Astrocyte (in vitro differentiated cells and primary cell): ENCODE measurements at regions not wholly inside any gene's neighbourhood (a gene's known extent, or its start where the extent isn't known, plus 50 kb on each side); places are given as distances from the start of the nearest gene placed in this dataset.

Experiments
- DNase-seq: peaks from one replicate; pipeline ENCODE4 v3.0.0-alpha.2; 2010; ENCODE audit warnings: low read depth
- FAIRE-seq: peaks from 2 replicates; lab custom pipeline; 2011; peaks lifted over from hg19 to GRCh38; lab: Jason Lieb, UNC
- H2AFZ ChIP-seq: 2 replicates; pipeline ENCODE4 v1.6.0; 2012; ENCODE audit warnings: low read depth, low read length, inconsistent platforms
- H3K27ac ChIP-seq: 2 replicates; pipeline ENCODE4 v1.5.1; 2011; ENCODE audit warnings: low read depth, low read length, inconsistent platforms
- H3K27me3 ChIP-seq: 2 replicates; pipeline ENCODE4 v1.6.0; 2011; ENCODE audit warnings: low read length, inconsistent platforms; ENCODE audit not compliant: insufficient read depth
- H3K36me3 ChIP-seq: 2 replicates; pipeline ENCODE4 v1.5.1; 2011; ENCODE audit warnings: low read length, inconsistent platforms; ENCODE audit not compliant: insufficient read depth
- H3K4me1 ChIP-seq: 2 replicates; pipeline ENCODE4 v1.5.1; 2011; ENCODE audit warnings: low read length, inconsistent platforms; ENCODE audit not compliant: insufficient read depth
- H3K4me2 ChIP-seq: 2 replicates; pipeline ENCODE4 v1.6.0; 2012; ENCODE audit warnings: low read length, inconsistent platforms
- H3K4me3 ChIP-seq: 2 replicates; pipeline ENCODE4 v1.5.1; 2011; ENCODE audit warnings: low read depth, mild to moderate bottlenecking, low read length, inconsistent platforms; ENCODE audit not compliant: insufficient read depth
- H3K79me2 ChIP-seq: 2 replicates; pipeline ENCODE4 v1.6.0; 2012; ENCODE audit warnings: mild to moderate bottlenecking, low read length, inconsistent platforms; ENCODE audit not compliant: insufficient read depth
- H3K9ac ChIP-seq: 2 replicates; pipeline ENCODE4 v1.6.0; 2012; ENCODE audit warnings: mild to moderate bottlenecking, low read length, inconsistent platforms
- H3K9me3 ChIP-seq: 2 replicates; pipeline ENCODE4 v1.5.1; 2012; ENCODE audit warnings: low read depth, mild to moderate bottlenecking, low read length, inconsistent platforms; ENCODE audit not compliant: insufficient read depth
- H4K20me1 ChIP-seq: 2 replicates; pipeline ENCODE4 v1.6.0; 2012; ENCODE audit warnings: low read length, inconsistent platforms; ENCODE audit not compliant: insufficient read depth
- H3K27ac Mint-ChIP-seq: one replicate; pipeline ENCODE4 v1.8.0; 2021; ENCODE audit warnings: mild to moderate bottlenecking, mixed read lengths; ENCODE audit not compliant: unreplicated experiment
- H3K27me3 Mint-ChIP-seq: one replicate; pipeline ENCODE4 v1.8.0; 2021; ENCODE audit warnings: low read depth, mixed read lengths; ENCODE audit not compliant: unreplicated experiment
- H3K36me3 Mint-ChIP-seq: one replicate; pipeline ENCODE4 v1.8.0; 2021; ENCODE audit warnings: low read depth, mixed read lengths; ENCODE audit not compliant: unreplicated experiment
- H3K4me1 Mint-ChIP-seq: one replicate; pipeline ENCODE4 v1.8.0; 2021; ENCODE audit warnings: low read depth, mixed read lengths; ENCODE audit not compliant: unreplicated experiment
- H3K4me3 Mint-ChIP-seq: one replicate; pipeline ENCODE4 v1.8.0; 2021; ENCODE audit warnings: mild to moderate bottlenecking, moderate library complexity, mixed read lengths; ENCODE audit not compliant: unreplicated experiment
- H3K9me3 Mint-ChIP-seq: one replicate; pipeline ENCODE4 v1.8.0; 2021; ENCODE audit warnings: mild to moderate bottlenecking, mixed read lengths; ENCODE audit not compliant: unreplicated experiment
- EZH2 ChIP-seq: IDR thresholded peaks from 2 replicates; pipeline ENCODE4 v1.6.1; 2012; ENCODE audit warnings: mild to moderate bottlenecking, low read length, inconsistent platforms; ENCODE audit not compliant: insufficient read depth
- TF ChIP-seq, protein P1 (sequence below): IDR thresholded peaks from 2 replicates; pipeline ENCODE4 v1.5.1; 2011; ENCODE audit warnings: low read depth, mild to moderate bottlenecking, inconsistent platforms, low read length, moderate library complexity; ENCODE audit not compliant: insufficient read depth

DNA sequence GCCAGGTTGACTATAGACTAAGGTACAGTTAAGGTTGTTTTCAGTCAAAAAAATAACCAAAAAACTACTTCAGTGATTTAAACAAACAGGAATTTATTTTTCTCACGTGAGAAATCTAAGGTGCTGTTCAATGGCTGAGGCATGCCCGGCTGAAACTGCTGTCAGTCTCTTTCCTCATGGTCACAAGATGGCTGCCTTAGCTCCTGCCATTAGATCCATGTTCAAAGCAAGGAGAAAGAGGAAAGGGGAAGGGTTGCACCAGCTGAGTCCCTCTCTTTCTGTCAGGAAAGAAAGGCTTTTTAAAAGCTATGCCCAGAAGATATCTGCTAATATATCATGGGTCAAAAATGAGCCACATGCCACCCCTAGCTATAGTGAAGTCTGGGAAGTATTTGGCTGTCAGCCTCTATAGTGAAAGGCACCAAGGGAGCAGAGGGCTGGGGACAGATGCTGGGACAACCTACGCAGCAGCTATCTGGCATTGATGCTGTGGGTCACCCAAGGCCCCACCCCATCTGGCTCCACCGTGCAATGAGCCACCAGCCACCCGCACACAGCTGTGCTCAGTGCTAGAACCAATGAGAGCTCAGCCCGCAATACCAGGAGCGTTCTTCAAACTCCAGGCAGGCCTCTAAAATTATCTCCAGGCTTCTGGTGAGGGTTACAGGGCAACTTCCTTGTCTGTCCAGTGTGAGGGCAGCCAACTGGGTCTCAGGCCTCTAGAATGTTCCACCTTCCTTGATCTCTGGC lies 64.7 kb upstream of the GATA2 start:
- no peak overlapping the region for H3K4me3 Mint-ChIP-seq
- Histone ChIP-seq H4K20me1 (no peaks in the 10 kb centered on the region), H3K79me2 (no peaks in the 10 kb centered on the region), H3K36me3 (no peaks in the 10 kb centered on the region), H2AFZ (no peak overlapping the region), H3K9me3 (no peaks in the 10 kb centered on the region), H3K4me2 (no peak overlapping the region), H3K4me1 (peaks cover 10% of the 10 kb centered on the region), H3K27me3 (peaks cover 7% of the 10 kb centered on the region), H3K27ac (no peak overlapping the region), H3K4me3 (no peak overlapping the region), H3K9ac (no peak overlapping the region)
- H3K27ac Mint-ChIP-seq: no peak overlapping the region
- H3K9me3 Mint-ChIP-seq: no peaks in the 10 kb centered on the region
- H3K27me3 Mint-ChIP-seq: peaks cover 33% of the 10 kb centered on the region
- DNase-seq (no peak), FAIRE-seq (no peak)
- peaks cover 5% of the 10 kb centered on the region for H3K4me1 Mint-ChIP-seq
- no peaks in the 10 kb centered on the region for H3K36me3 Mint-ChIP-seq
- TF ChIP-seq, protein P1, sequence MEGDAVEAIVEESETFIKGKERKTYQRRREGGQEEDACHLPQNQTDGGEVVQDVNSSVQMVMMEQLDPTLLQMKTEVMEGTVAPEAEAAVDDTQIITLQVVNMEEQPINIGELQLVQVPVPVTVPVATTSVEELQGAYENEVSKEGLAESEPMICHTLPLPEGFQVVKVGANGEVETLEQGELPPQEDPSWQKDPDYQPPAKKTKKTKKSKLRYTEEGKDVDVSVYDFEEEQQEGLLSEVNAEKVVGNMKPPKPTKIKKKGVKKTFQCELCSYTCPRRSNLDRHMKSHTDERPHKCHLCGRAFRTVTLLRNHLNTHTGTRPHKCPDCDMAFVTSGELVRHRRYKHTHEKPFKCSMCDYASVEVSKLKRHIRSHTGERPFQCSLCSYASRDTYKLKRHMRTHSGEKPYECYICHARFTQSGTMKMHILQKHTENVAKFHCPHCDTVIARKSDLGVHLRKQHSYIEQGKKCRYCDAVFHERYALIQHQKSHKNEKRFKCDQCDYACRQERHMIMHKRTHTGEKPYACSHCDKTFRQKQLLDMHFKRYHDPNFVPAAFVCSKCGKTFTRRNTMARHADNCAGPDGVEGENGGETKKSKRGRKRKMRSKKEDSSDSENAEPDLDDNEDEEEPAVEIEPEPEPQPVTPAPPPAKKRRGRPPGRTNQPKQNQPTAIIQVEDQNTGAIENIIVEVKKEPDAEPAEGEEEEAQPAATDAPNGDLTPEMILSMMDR: no peak
- TF ChIP-seq EZH2: no peak

DNA sequence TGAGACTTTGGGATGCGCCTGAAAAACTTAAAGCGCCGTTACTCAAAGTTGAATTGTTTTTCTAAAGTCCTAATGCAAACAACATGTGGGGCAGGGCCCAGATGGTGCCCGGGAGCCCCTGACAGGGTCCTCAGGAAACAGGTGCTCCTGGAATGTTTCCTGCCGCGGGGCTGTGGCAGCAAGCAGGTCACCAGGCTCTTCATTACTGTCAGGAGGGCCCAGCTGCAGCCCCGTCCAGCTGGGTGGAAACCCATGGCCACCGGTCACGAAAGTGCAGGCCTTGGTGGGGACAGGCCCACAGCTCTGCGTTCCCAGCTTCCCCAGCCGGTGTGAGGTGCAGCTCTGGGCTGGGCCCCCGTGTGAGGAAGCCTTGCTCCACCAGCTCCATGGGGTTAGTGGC lies 63.9 kb upstream of the GATA2 start:
- FAIRE-seq (no peak), DNase-seq (no peak)
- Mint-ChIP-seq H3K4me1 (peaks cover 5% of the 10 kb centered on the region), H3K9me3 (no peaks in the 10 kb centered on the region), H3K27me3 (peaks cover 31% of the 10 kb centered on the region), H3K36me3 (no peaks in the 10 kb centered on the region), H3K27ac (no peak overlapping the region), H3K4me3 (peak overlapping the region; percentile 34)
- no peak overlapping the region for H3K27ac ChIP-seq
- H3K27me3 ChIP-seq: peaks cover 7% of the 10 kb centered on the region
- peaks cover 10% of the 10 kb centered on the region for H3K4me1 ChIP-seq
- H3K4me3 ChIP-seq: no peak overlapping the region
- H4K20me1 ChIP-seq: no peaks in the 10 kb centered on the region
- H3K9me3 ChIP-seq: no peaks in the 10 kb centered on the region
- H3K36me3 ChIP-seq: no peaks in the 10 kb centered on the region
- H3K79me2 ChIP-seq: no peaks in the 10 kb centered on the region
- no peak overlapping the region for H3K9ac ChIP-seq
- H2AFZ ChIP-seq: no peak overlapping the region
- TF ChIP-seq EZH2: no peak
- TF ChIP-seq, protein P1: no peak
- no peak overlapping the region for H3K4me2 ChIP-seq

DNA sequence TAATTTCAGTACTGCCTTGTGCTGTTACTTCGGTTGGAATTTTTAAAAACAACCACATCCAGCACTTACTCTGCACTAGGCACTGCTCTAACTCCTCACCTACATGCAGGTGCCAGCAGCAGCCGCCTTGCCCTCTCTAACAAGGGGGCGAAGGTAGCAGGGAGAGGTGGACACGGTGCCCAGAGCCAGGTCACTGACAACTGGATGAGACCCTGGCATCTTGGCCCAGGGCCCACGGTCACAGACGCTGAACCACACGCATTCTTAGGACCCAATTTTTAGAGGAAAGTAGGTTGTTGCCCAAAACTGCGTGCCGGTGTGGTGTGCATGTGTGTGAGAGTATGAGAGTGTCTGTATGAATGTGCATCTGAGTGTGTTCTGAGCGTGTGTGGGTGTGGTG lies 63.4 kb upstream of the GATA2 start:
- no peak overlapping the region for H3K9ac ChIP-seq
- H3K27me3 ChIP-seq: peaks cover 7% of the 10 kb centered on the region
- Mint-ChIP-seq H3K4me3 (no peak overlapping the region), H3K9me3 (no peaks in the 10 kb centered on the region), H3K27me3 (peaks cover 26% of the 10 kb centered on the region), H3K36me3 (no peaks in the 10 kb centered on the region), H3K27ac (no peak overlapping the region), H3K4me1 (peaks cover 5% of the 10 kb centered on the region)
- no peaks in the 10 kb centered on the region for H3K9me3 ChIP-seq
- TF ChIP-seq, protein P1: no peak
- TF ChIP-seq EZH2: no peak
- FAIRE-seq (no peak), DNase-seq (no peak)
- H2AFZ ChIP-seq: no peak overlapping the region
- H3K36me3 ChIP-seq: no peaks in the 10 kb centered on the region
- H3K4me1 ChIP-seq: peaks cover 10% of the 10 kb centered on the region
- no peak overlapping the region for H3K4me3 ChIP-seq
- H3K79me2 ChIP-seq: no peaks in the 10 kb centered on the region
- no peak overlapping the region for H3K27ac ChIP-seq
- H4K20me1 ChIP-seq: no peaks in the 10 kb centered on the region
- H3K4me2 ChIP-seq: no peak overlapping the region
